ENCODE measurements at regions not wholly inside any gene's neighbourhood (a gene's known extent, or its start where the extent isn't known, plus 50 kb on each side); places are given as distances from the start of the nearest gene placed in this dataset.

DNA sequence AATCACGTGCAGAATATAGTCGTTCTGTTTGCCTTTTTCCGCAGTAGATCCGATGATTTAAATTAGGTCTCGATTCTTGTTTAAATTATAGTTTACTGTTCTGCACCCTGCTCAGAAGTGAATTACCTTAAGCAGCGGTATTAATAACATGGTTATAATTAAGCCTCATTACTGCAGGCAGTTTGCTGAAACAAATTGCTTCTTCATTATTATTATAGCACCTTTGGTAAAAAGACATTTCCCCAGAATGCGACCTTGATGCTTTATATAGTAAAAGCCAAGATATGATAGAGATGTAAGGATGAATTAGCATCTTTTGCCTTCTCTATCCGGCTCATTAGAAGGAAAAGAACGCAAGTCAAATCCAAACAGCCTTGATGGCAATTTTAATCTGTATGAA, 625.2 kb upstream of the CADM1 start:
- no peak for DNase-seq

- DNase-seq: no peak
Measured at GRCh38 chr11:116126562-116126961, 622.3 kb upstream of the CADM1 start.

GRCh38 chr11:116124922-116125714, 620.9 kb upstream of the CADM1 start:
- no peak for DNase-seq

DNA sequence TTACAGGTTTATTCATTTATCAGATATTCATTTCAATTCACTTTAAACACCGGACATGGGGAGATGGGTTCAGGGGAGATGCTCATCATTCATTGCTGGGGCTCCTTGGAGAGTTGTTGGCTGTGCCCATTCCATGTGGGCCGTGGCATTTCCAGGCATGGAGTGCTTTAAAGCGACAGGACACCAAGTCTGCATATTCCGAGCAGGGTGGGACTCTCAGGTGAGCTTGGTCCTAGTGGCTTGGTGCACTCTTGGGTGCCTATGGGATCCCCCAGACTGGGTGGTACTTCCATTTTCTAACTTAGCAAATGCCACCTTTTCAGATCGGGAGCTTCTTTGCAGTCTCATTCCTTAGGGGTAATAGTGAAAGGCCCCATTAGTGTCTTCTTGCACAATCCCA, 619.5 kb upstream of the CADM1 start:
- DNase-seq: no peak

DNA sequence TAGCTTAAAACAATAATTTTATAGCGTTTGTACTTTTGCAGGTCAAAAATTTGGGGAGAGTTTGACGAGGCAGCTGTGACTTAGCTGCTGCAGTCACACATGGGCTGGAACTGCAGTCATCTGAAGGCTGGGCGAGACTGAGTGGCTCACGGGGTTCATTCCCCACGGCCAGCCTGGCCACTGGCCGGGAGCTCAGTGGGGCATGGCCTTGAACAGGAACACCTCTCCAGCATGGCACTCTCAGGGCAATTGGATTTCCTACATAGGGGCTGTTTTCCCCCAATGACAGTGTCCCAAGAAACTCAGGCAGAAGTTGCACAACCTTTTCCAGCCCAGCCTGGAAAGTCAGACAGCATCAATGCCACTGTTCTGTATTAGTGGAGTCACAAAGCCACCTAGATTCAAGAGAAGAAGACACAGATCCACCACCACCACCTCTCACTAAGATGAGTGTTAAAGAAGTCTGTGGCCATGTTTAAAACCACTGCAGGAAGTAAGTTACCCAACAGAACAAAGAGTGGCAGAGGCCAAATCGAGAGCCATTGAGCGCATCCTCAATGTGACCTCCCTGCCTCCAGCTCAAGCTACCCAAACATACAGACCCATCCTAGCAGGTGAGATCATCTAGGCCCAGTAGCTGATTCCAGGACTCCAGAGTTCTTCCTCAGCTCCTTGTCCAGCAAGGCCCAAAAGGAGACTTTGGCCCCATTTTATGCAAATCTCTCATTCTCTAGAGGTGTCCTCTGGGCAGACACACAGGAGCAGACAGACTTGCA, 618.7 kb upstream of the CADM1 start:
- DNase-seq: no peak

- DNase-seq: no peak
Measured at GRCh38 chr11:116119158-116119557, 614.9 kb upstream of the CADM1 start.

GRCh38 chr11:116118138-116118470, 613.9 kb upstream of the CADM1 start:
- DNase-seq: no peak

DNA sequence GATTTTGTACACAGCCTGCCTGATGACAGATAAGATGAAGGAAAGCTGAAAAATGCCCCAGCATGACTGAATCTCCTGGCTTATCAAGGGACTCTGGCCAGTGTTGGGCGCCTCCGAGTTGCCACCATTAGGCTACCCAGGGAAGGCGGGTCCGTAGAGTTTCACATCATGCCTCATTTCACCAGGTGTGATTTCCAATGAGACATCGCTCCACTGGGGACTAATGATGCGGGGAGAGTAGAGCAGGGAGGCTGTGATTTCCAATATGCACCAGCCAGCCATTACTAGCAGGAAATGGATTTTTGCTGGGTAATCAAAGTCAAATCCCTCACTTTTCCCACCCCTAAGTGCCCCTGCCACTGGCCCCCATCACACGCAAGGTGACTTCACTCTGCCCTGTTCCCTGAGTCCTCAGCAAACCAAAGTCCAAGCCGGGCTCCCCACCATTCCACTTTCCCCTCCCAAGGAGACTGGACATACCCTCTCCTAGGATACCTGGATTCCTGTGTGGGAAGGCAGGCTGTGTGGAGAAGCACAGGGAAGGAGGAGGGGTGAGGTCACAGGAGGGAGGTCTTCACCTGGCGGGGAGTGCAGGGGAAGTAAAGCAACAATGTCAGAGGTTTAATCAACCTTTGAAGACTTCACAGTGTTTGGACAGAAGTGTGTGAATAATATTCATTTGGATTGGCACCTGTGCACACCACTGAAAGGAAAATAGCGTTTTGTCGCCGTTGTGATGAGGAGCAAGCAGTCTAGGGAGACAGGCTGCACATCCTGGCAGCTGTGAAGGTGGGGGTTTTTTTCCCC, 613.3 kb upstream of the CADM1 start:
- DNase-seq: no peak

- DNase-seq: no peak
Measured at GRCh38 chr11:116115801-116116200, 611.6 kb upstream of the CADM1 start.

- no peak for DNase-seq
Measured at GRCh38 chr11:116114198-116114651, 610.0 kb upstream of the CADM1 start.

DNA sequence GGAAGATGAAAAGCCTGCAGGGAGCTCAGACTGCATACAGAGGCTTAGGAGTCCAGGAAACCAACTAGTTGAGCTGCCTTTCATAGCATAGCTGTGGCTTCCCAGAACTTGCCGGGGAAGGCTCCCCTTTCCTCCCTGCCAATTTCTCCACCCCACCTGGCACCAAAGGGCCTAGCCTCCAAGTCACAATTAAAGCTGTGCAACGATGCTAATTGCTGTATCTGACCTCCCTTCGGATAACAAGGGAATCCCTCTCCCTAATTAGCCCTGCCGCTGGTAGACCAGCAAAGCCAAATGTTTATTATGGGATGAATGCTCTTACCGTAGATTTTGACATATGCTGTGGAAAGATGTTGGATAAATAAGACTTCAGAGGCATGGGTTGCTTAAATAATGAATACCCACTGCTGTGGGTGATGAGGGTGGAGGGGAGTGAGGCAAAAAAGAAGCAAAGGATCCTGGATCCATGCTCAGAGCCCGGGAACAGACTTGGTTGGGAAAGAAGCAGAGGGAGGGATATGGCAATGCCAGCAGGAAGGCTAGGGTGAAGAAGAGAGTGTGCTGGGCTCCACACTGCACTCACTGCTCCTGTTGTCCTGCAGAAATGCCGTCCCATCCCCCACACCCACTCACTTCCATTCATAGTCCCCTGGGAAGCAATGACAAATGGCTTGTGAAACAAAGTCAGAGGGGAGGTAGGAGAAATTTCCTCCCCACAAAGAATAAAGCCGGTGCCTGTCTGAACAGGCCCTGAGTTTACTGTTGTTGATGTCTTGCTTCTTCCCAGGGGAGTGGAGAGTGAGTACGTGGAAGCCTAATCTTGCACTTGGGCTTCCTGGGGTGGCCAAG, 608.1 kb upstream of the CADM1 start:
- no peak for DNase-seq

DNA sequence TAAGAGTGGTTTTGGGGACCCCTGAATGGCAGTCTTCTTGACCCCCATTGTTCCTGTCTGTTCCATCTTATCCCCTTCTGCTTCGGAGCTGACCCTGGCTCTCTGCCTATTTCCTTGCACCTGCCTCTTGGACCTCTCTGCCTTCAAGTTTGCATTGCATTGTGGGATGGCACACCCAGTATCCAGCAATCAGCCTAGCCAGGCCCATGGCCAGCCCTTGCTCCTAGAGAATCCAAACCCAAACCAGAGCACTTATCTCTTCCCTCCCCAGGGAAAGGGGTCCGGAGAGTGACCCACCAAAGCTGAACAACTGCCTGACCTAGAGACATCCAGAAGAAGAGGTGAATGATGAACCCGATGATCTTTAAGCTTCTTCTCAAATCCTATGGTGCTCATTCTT, 607.3 kb upstream of the CADM1 start:
- DNase-seq: no peak

DNA sequence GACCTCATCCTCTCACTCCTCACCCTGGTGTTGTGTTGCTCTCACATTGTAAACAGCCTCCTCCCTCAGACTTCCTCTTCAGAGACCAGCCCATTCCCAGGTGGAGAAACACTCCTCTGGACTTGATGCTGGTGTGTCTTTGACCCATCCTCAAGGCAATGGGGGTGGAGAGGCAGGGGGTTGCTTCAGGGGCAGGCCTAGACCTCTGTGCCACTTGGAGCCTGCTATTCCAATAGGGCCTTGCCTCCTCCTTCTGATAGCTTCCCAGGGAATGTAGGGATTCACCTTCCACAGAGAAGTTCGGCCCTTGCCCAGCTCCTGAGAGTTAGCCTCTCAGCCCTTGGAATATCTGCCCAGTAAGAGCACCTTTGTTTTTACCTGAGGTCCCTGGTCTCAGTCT, 606.6 kb upstream of the CADM1 start:
- no peak for DNase-seq

GRCh38 chr11:116110356-116110755, 606.1 kb upstream of the CADM1 start:
- no peak for DNase-seq

- no peak for DNase-seq
Measured at GRCh38 chr11:116109228-116109627, 605.0 kb upstream of the CADM1 start.

GRCh38 chr11:116108161-116108560, 603.9 kb upstream of the CADM1 start:
- no peak for DNase-seq

DNA sequence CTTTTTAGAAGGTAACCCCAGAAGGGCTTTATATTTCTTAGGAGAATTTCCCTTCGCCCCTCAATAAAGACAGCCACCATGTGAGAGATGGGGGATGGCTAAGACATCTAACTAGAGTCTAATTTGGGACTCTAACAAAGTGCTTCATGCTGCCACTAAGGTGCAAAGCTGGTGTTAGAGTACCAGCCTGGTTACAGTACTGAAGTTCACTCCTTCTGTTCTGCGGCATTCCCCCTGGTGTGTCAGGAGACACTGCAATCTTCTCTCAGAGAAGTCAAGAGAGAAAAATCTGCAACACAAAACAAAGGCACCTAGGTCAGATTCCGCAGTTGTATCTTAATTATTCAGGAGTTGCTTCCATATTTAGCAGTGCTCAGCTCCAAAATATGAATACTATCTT, 603.0 kb upstream of the CADM1 start:
- DNase-seq: no peak

- no peak for DNase-seq
Measured at GRCh38 chr11:116104498-116105174, 600.4 kb upstream of the CADM1 start.

DNA sequence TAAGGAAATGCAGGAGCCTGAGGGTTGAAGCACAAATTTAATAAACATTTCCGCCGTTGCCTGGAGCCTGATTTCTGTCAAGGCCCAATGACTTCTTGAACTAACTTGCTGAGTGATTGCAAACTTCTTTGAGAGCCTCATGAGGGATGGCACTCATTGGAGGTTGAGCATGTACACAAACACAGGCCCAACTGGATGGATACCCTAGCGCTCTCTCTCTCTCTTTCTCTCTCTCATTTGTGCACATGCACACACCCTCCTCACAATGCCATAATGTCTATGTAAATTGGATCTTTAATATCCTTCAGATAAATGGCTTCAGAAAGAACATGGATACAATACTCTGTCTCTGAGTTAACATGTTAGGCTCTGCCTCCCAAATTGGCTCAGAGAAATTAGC, 597.7 kb upstream of the CADM1 start:
- DNase-seq: no peak

DNA sequence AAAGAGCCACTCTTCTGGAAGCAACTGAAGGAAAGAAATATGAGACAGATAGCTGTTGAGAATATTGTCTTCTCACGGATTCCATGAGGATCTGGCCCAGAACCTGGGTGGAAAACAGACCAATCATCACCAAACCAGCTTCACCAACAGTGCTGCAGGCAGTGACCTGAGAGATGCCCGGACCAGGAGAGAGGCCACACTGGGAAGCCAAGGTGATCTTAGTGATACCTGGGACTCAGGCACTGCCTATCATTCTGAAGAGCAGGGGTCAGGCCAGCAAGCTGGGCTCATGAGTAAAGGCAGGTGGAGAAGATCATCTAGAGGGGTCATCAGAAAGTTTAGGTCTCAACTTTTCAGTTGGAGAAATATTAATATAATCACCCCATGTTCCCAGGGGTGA, 595.8 kb upstream of the CADM1 start:
- no peak for DNase-seq

- DNase-seq: no peak
Measured at GRCh38 chr11:116099541-116099940, 595.3 kb upstream of the CADM1 start.

All from NCI-H1092 (cell line).